PFSK-1 (cell line): ENCODE measurements at regions not wholly inside any gene's neighbourhood (a gene's known extent, or its start where the extent isn't known, plus 50 kb on each side); places are given as distances from the start of the nearest gene placed in this dataset.

Source experiments
- POLR2AphosphoS5 ChIP-seq: IDR thresholded peaks from 2 replicates; pipeline ENCODE4 v1.6.1; 2012; ENCODE audit warnings: low read depth, mild to moderate bottlenecking, control low read depth, low read length, moderate library complexity
- SIN3A ChIP-seq: IDR thresholded peaks from 2 replicates; pipeline ENCODE4 v1.6.1; 2012; ENCODE audit warnings: mild to moderate bottlenecking, low read length, moderate library complexity, borderline replicate concordance; ENCODE audit not compliant: insufficient read depth
- TAF1 ChIP-seq: IDR thresholded peaks from 2 replicates; pipeline ENCODE4 v1.6.1; 2012; ENCODE audit warnings: low read length, control low read depth, borderline replicate concordance; ENCODE audit not compliant: insufficient read depth
- TF ChIP-seq, protein P1 (sequence below), 2 experiments: IDR thresholded peaks; 2 replicates each; pipeline versions ENCODE4 v1.6.1 to v1.8.0; 2011 to 2012; ENCODE audit warnings: low read depth in 2 of 2, low read length in 2 of 2, control low read depth in 1 of 2, inconsistent platforms in 1 of 2, mild to moderate bottlenecking in 1 of 2, moderate library complexity in 1 of 2; ENCODE audit not compliant: insufficient read depth in 1 of 2

DNA sequence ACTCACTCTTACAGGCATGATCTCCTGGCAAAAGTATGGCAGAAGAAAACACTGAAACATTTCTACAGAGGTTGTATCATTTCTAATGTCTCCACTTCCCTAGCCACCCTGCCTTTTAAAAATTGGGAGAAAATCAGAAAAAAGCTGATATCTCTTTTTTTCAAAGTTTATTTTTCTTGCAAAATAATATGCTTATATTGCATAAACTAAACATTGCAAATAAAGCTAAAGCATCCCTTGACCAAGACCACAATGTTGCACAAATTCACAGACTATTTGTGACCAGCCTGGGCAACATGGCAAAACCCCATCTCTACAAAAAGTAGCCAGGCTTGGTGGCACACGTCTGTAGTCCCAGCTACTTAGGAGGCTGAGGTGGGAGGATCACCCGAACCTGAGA, 183.3 kb upstream of the ELAVL2 start:
- TF ChIP-seq POLR2AphosphoS5 (no peak), TAF1 (no peak), SIN3A (no peak)
- TF ChIP-seq, protein P1, sequence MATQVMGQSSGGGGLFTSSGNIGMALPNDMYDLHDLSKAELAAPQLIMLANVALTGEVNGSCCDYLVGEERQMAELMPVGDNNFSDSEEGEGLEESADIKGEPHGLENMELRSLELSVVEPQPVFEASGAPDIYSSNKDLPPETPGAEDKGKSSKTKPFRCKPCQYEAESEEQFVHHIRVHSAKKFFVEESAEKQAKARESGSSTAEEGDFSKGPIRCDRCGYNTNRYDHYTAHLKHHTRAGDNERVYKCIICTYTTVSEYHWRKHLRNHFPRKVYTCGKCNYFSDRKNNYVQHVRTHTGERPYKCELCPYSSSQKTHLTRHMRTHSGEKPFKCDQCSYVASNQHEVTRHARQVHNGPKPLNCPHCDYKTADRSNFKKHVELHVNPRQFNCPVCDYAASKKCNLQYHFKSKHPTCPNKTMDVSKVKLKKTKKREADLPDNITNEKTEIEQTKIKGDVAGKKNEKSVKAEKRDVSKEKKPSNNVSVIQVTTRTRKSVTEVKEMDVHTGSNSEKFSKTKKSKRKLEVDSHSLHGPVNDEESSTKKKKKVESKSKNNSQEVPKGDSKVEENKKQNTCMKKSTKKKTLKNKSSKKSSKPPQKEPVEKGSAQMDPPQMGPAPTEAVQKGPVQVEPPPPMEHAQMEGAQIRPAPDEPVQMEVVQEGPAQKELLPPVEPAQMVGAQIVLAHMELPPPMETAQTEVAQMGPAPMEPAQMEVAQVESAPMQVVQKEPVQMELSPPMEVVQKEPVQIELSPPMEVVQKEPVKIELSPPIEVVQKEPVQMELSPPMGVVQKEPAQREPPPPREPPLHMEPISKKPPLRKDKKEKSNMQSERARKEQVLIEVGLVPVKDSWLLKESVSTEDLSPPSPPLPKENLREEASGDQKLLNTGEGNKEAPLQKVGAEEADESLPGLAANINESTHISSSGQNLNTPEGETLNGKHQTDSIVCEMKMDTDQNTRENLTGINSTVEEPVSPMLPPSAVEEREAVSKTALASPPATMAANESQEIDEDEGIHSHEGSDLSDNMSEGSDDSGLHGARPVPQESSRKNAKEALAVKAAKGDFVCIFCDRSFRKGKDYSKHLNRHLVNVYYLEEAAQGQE (IDR thresholded peaks at IDR 0.05; ENCODE audit: insufficient read depth in 1 of 2, low read depth in 2 of 2, low read length in 2 of 2), result no peak
